Gastrocnemius medialis (tissue), 4 donors: ENCODE measurements at regions not wholly inside any gene's neighbourhood (a gene's known extent, or its start where the extent isn't known, plus 50 kb on each side); places are given as distances from the start of the nearest gene placed in this dataset.
A peak's percentile ranks its signal among the peaks of the same experiment; 100 is the strongest.
"Not testable (repeated sequence)": the region's sequence is repeated elsewhere in the genome, so short reads cannot be mapped to it uniquely, and the experiment has no call there.

Experiments used
- ATAC-seq, 2 donors: fragments of 150-250 bp; one replicate each; pipeline ENCODE4 v1.9.1; 2016
- DNase-seq, 2 donors: peaks; one replicate each; pipeline ENCODE4 v3.0.0-alpha.2; 2019
- H3K27ac ChIP-seq, 4 donors: fragments of 200-600 bp; sonication (generic); 1 replicate in 1 of 4; 2 replicates in 3 of 4; pipeline ENCODE4 v1.5.1; 2016 to 2018; ENCODE audit warnings: mild to moderate bottlenecking in 2 of 4, moderate library complexity in 1 of 4
- H3K27me3 ChIP-seq, 3 donors: fragments of 200-600 bp; sonication (generic) in 2 of 3; 1 replicate in 1 of 3; 2 replicates in 2 of 3; pipeline versions ENCODE4 v1.5.1 to v1.6.0; 2016 to 2019; ENCODE audit warnings: mild to moderate bottlenecking in 1 of 3, moderate library complexity in 1 of 3
- H3K36me3 ChIP-seq, 2 donors: fragments of 200-600 bp; sonication (generic) in 1 of 2; one replicate each; pipeline ENCODE4 v1.5.1; 2017 to 2018
- H3K4me1 ChIP-seq, 2 donors: fragments of 200-600 bp; sonication (generic) in 1 of 2; one replicate each; pipeline ENCODE4 v1.5.1; 2016 to 2017; ENCODE audit warnings: mild to moderate bottlenecking in 2 of 2
- H3K4me3 ChIP-seq, 4 donors: fragments of 200-600 bp; sonication (generic) in 3 of 4; 1 replicate in 1 of 4; 2 replicates in 3 of 4; pipeline ENCODE4 v1.5.1; 2016 to 2019; ENCODE audit warnings: mild to moderate bottlenecking in 2 of 4
- H3K9me3 ChIP-seq, 3 donors: fragments of 200-600 bp; sonication (generic) in 2 of 3; 1 replicate in 1 of 3; 2 replicates in 2 of 3; pipeline ENCODE4 v1.5.1; 2016 to 2019
- CTCF ChIP-seq, 5 experiments: fragments of 450-650 bp in 3 of 5; fragments of 200-600 bp in 2 of 5; sonication (generic) in 2 of 5; IDR thresholded peaks in 4 of 5; conservative IDR thresholded peaks in 1 of 5; 1 replicate in 4 of 5; 2 replicates in 1 of 5; pipeline ENCODE4 v1.5.1; 2016 to 2019; ENCODE audit warnings: antibody characterized with exemption in 5 of 5, mild to moderate bottlenecking in 3 of 5, moderate library complexity in 3 of 5
- POLR2A ChIP-seq, 2 donors: fragments of 450-650 bp; IDR thresholded peaks; one replicate each; pipeline ENCODE4 v1.6.1; 2017; ENCODE audit warnings: antibody characterized with exemption in 2 of 2, mild to moderate bottlenecking in 2 of 2, moderate library complexity in 2 of 2
- in situ Hi-C, 4 donors: fragments of 200-750 bp; cut with MboI; loops; one replicate each; pipeline versions ENCODE4 v1.15.0 to v1.8.0; 2017; ENCODE audit warnings: low sequenced_read_pairs in 4 of 4
- intact Hi-C: fragments of 100-400 bp; cut with DNase I; formaldehyde crosslinking; loops from one replicate; pipeline ENCODE4 v1.15.1; 2023; ENCODE audit warnings: low total_unique reads

- no peak for TF ChIP-seq CTCF (IDR thresholded peaks at IDR 0.05 in 4 of 5, conservative IDR thresholded peaks at IDR 0.05 in 1 of 5)
- TF ChIP-seq POLR2A (IDR thresholded peaks at IDR 0.05) = no peak
- Histone ChIP-seq H3K27ac (no peak overlapping the region), H3K27me3 (no peaks in the 10 kb centered on the region), H3K9me3 (no peaks in the 10 kb centered on the region), H3K36me3 (no peaks in the 10 kb centered on the region), H3K4me1 (no peaks in the 10 kb centered on the region), H3K4me3 (no peak overlapping the region)
- peak in 1 of 2 donors; percentile 64 for ATAC-seq
- intact Hi-C loops = no loop called here
- in situ Hi-C loops = no loop called here
- peak in 1 of 2 donors; percentile 25 for DNase-seq
Observed at GRCh38 chr12:20101046-20101445, 267.3 kb upstream of the PDE3A start.

DNA sequence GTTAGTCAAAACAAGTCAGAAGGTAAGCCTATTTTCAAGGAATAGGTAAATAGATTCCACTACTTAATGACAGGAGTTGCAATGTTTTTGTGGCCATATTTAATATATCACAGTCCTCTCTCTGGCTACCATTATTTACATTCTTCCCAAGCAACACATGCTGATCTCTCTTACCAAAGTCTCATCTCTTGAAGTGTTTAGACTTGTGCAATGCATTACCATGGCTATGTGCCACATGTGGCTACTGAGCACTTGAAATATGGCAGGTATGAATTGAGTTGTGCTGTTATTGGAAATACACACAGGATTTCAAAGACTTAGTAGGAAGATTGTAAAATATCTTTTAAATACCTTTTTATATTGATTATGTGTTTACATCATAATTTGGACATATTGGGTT, 262.4 kb upstream of the PDE3A start:
- Histone ChIP-seq H3K4me1 (peaks cover 3 to 4% of the 10 kb centered on the region in 2 donors), H3K27ac (no peak overlapping the region), H3K9me3 (no peaks in the 10 kb centered on the region), H3K27me3 (no peaks in the 10 kb centered on the region), H3K4me3 (no peak overlapping the region), H3K36me3 (no peaks in the 10 kb centered on the region)
- intact Hi-C loops (no loop called here), in situ Hi-C loops (no loop called here)
- no peak for TF ChIP-seq POLR2A (IDR thresholded peaks at IDR 0.05)
- no peak for TF ChIP-seq CTCF (IDR thresholded peaks at IDR 0.05 in 4 of 5, conservative IDR thresholded peaks at IDR 0.05 in 1 of 5)
- ATAC-seq (no peak), DNase-seq (no peak)

DNA sequence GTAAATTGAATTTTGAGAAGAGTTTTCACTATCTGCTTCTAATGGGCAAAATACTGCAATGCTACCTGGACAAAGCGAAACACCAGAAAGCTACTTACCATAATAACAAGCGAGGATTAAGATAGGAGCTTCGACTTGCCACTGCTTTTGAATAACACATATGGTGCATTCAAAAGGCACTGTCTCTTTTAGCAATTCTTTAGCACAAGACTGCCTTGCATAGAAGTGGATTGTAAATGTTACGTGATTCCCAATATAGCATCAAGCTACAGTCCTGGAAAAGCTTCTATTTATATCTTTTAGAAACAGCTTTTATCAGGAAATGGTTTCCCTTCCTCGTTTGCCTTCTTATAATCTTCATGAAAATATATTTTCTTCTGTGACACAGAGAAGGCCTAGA, 258.7 kb upstream of the PDE3A start:
- H3K36me3 ChIP-seq = no peaks in the 10 kb centered on the region
- intact Hi-C loops = no loop called here
- H3K27me3 ChIP-seq = no peaks in the 10 kb centered on the region
- no peak overlapping the region for H3K27ac ChIP-seq
- no peak for TF ChIP-seq CTCF (IDR thresholded peaks at IDR 0.05 in 4 of 5, conservative IDR thresholded peaks at IDR 0.05 in 1 of 5)
- no peak for TF ChIP-seq POLR2A (IDR thresholded peaks at IDR 0.05)
- ATAC-seq = no peak
- no peak overlapping the region for H3K4me3 ChIP-seq
- H3K4me1 ChIP-seq = peaks cover 3 to 4% of the 10 kb centered on the region in 2 donors
- H3K9me3 ChIP-seq = no peaks in the 10 kb centered on the region
- no peak for DNase-seq
- in situ Hi-C loops = no loop called here

- H3K27me3 ChIP-seq, H3K9me3 ChIP-seq, H3K4me3 ChIP-seq, H3K4me1 ChIP-seq, ATAC-seq, H3K27ac ChIP-seq, DNase-seq, H3K36me3 ChIP-seq, in situ Hi-C loops, intact Hi-C loops: not testable (repeated sequence)
Observed at GRCh38 chr12:20115371-20115770, 253.0 kb upstream of the PDE3A start.

- DNase-seq = no peak
- no peaks in the 10 kb centered on the region for H3K27me3 ChIP-seq
- H3K4me1 ChIP-seq = peaks cover 0 to 3% of the 10 kb centered on the region in 2 donors
- ATAC-seq = no peak
- intact Hi-C loops = loop anchor here (10.0 kb wide), 1 partner anchor 255 kb away; no protein-coding TSS in a partner anchor
- no peaks in the 10 kb centered on the region for H3K9me3 ChIP-seq
- no peak overlapping the region for H3K27ac ChIP-seq
- H3K4me3 ChIP-seq = no peak overlapping the region
- H3K36me3 ChIP-seq = no peaks in the 10 kb centered on the region
- TF ChIP-seq POLR2A (IDR thresholded peaks at IDR 0.05) = no peak
- no peak for TF ChIP-seq CTCF (IDR thresholded peaks at IDR 0.05 in 4 of 5, conservative IDR thresholded peaks at IDR 0.05 in 1 of 5)
- in situ Hi-C loops = no loop called here
Observed at GRCh38 chr12:20119596-20120402, 248.5 kb upstream of the PDE3A start.
